MM.1S (cell line): ENCODE measurements at regions not wholly inside any gene's neighbourhood (a gene's known extent, or its start where the extent isn't known, plus 50 kb on each side); places are given as distances from the start of the nearest gene placed in this dataset.

Experiments
- CTCF ChIP-seq: fragments of 300-600 bp; sonication (generic); IDR thresholded peaks from 2 replicates; pipeline ENCODE4 v1.5.1; 2016; ENCODE audit warnings: antibody characterized with exemption, low read length, mixed read lengths
- EZH2phosphoT487 ChIP-seq: fragments of 300-600 bp; sonication (generic); IDR thresholded peaks from 2 replicates; pipeline ENCODE4 v1.6.1; 2018; ENCODE audit warnings: antibody characterized with exemption, low read length

DNA sequence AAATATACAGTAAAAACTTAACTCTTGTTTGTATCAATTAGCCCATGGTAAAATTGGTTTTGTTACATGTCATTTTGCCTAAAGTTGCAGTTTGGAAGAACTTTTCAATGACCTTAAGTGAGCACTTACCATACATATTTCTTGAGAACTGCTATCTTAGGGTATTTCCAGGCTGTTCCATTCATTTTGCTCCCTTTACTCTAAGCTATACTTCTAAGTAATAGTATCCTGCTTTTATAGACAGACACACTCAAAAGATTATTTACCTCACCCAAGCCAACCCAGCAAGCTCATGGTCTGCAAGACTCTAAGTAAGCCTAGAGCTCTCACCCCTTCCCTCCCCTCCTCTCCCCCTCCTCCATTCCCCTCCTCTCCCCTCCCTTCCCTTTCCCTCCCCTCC is 294.0 kb downstream of the HS3ST1 start:
- TF ChIP-seq CTCF (no peak), EZH2phosphoT487 (no peak)
